Mucosa of descending colon (tissue), 3 donors: ENCODE measurements at regions not wholly inside any gene's neighbourhood (a gene's known extent, or its start where the extent isn't known, plus 50 kb on each side); places are given as distances from the start of the nearest gene placed in this dataset.

Experiments used
- ATAC-seq: fragments of 200-7000 bp; cut with Tn5 transposase; one replicate; pipeline ENCODE4 v1.9.1; 2020; ENCODE audit warnings: mild to moderate bottlenecking, moderate library complexity
- DNase-seq, 3 donors: peaks; one replicate each; pipeline ENCODE4 v3.0.0-alpha.2; 2020
- H3K36me3 ChIP-seq: fragments of 200-600 bp; one replicate; pipeline ENCODE4 v1.8.0; 2021; ENCODE audit warnings: low read depth, mild to moderate bottlenecking
- H3K4me1 ChIP-seq: fragments of 200-600 bp; one replicate; pipeline ENCODE4 v1.8.0; 2021; ENCODE audit warnings: low read depth, mild to moderate bottlenecking
- H3K4me3 ChIP-seq: fragments of 200-600 bp; one replicate; pipeline ENCODE4 v1.8.0; 2021; ENCODE audit warnings: mild to moderate bottlenecking
- H3K9me3 ChIP-seq: fragments of 200-600 bp; one replicate; pipeline ENCODE4 v1.8.0; 2021; ENCODE audit warnings: mild to moderate bottlenecking
- CTCF ChIP-seq: fragments of 200-600 bp; IDR thresholded peaks from one replicate; pipeline ENCODE4 v1.8.0; 2022; ENCODE audit warnings: antibody characterized with exemption, mild to moderate bottlenecking
- intact Hi-C, 2 donors: fragments of 100-400 bp; cut with DNase I in 1 of 2; cut with micrococcal nuclease in 1 of 2; formaldehyde crosslinking; loops; one replicate each; pipeline versions ENCODE4 v1.11.0 to v1.11.1; 2022; cut with DNase I, micrococcal nuclease
- donor health status: DM: no; HTN: no; CAD: no; lungs with moderate emphysema.
- donor health status: DM: no; HTN: no; CAD: no.
- donor health status: DM: no; HTN: yes; CAD: no.

DNA sequence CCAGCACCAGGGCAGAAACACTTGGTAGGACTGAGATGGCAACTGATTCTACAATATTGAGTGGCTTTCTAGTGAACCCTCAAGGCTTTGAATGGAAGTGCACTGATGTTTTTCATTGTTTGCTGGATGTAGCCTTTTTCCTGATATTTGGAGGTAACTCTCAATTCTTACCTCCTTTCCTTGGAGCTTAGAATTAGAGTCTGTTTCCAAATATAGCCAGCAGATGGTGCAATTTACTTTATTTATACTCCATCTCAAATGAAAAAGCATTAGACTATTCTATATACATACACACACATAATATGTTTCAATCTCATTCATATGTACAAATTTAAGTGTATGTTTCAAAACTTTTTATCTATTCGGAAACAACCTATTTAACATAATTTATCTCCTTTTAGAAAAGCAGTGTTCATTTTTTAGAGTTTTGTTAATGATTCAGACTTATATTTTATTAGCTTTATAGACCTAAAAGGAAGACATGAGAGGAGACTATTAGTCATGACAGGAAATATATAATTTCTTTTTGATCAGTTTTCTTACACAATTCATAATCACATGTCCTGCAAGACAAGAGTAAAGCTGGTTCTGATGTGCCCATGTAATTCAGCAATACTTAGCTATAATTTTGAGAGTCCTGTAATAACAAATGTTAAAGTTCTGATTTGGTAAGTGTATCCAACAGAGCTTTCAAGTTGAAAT lies 124.8 kb downstream of the NUP35 start:
- H3K9me3 ChIP-seq: no peaks in the 10 kb centered on the region
- H3K4me3 ChIP-seq: no peak overlapping the region
- no peaks in the 10 kb centered on the region for H3K4me1 ChIP-seq
- no peak for TF ChIP-seq CTCF
- intact Hi-C loops: no loop called here
- DNase-seq: peak in 1 of 3 donors; percentile 3
- ATAC-seq: peak; percentile 47
- no peaks in the 10 kb centered on the region for H3K36me3 ChIP-seq

GRCh38 chr2:183250061-183250460 lies 125.8 kb downstream of the NUP35 start:
- DNase-seq (no peak), ATAC-seq (no peak)
- Histone ChIP-seq H3K4me3 (no peak overlapping the region), H3K9me3 (no peaks in the 10 kb centered on the region), H3K4me1 (no peaks in the 10 kb centered on the region), H3K36me3 (no peaks in the 10 kb centered on the region)
- intact Hi-C loops: no loop called here
- TF ChIP-seq CTCF: no peak

GRCh38 chr2:183250472-183250871 lies 126.2 kb downstream of the NUP35 start:
- no peak for TF ChIP-seq CTCF
- no peak for DNase-seq
- Histone ChIP-seq H3K9me3 (no peaks in the 10 kb centered on the region), H3K4me3 (no peak overlapping the region), H3K36me3 (no peaks in the 10 kb centered on the region), H3K4me1 (no peaks in the 10 kb centered on the region)
- ATAC-seq: no peak
- intact Hi-C loops: no loop called here

- Histone ChIP-seq H3K36me3 (no peaks in the 10 kb centered on the region), H3K9me3 (no peaks in the 10 kb centered on the region), H3K4me3 (no peak overlapping the region), H3K4me1 (no peaks in the 10 kb centered on the region)
- ATAC-seq: no peak
- no peak for DNase-seq
- intact Hi-C loops: no loop called here
- no peak for TF ChIP-seq CTCF
Observed at GRCh38 chr2:183253441-183254130, 129.3 kb downstream of the NUP35 start.

GRCh38 chr2:183255411-183255810 lies 131.2 kb downstream of the NUP35 start:
- H3K4me1 ChIP-seq: no peaks in the 10 kb centered on the region
- ATAC-seq: no peak
- H3K9me3 ChIP-seq: no peaks in the 10 kb centered on the region
- intact Hi-C loops: no loop called here
- H3K36me3 ChIP-seq: no peaks in the 10 kb centered on the region
- DNase-seq: no peak
- no peak for TF ChIP-seq CTCF
- no peak overlapping the region for H3K4me3 ChIP-seq
